Fibroblast of lung (primary cell): ENCODE measurements at regions not wholly inside any gene's neighbourhood (a gene's known extent, or its start where the extent isn't known, plus 50 kb on each side); places are given as distances from the start of the nearest gene placed in this dataset.

Source experiments
- DNase-seq, 2 donors: peaks; one replicate each; pipeline versions ENCODE4 v3.0.0 to v3.0.0-alpha.2; 2010; ENCODE audit warnings: low read depth in 2 of 2
- H2AFZ ChIP-seq: 2 replicates; pipeline ENCODE4 v1.5.1; 2012; ENCODE audit warnings: low read length, control low read depth, inconsistent platforms
- H3K27ac ChIP-seq: 2 replicates; pipeline ENCODE4 v1.5.1; 2011; ENCODE audit warnings: low read length, control low read depth; ENCODE audit not compliant: insufficient read depth
- H3K27me3 ChIP-seq: 2 replicates; pipeline ENCODE4 v1.5.1; 2011; ENCODE audit warnings: mild to moderate bottlenecking, low read length; ENCODE audit not compliant: control insufficient read depth, insufficient read depth
- H3K36me3 ChIP-seq: 2 replicates; pipeline ENCODE4 v1.5.1; 2011; ENCODE audit warnings: low read length; ENCODE audit not compliant: control insufficient read depth, insufficient read depth
- H3K4me1 ChIP-seq: 2 replicates; pipeline ENCODE4 v1.5.1; 2011; ENCODE audit warnings: low read length; ENCODE audit not compliant: control insufficient read depth, insufficient read depth; ENCODE audit errors: extremely low read depth
- H3K4me2 ChIP-seq: 2 replicates; pipeline ENCODE4 v1.5.1; 2011; ENCODE audit warnings: low read length, control low read depth; ENCODE audit not compliant: insufficient read depth; ENCODE audit errors: extremely low read depth
- H3K4me3 ChIP-seq, 4 experiments: fragments of 200-600 bp in 1 of 4; sonication (generic) in 1 of 4; replicated peaks in 1 of 4; 2 replicates each; pipeline ENCODE4 v1.5.1; 2011 to 2016; ENCODE audit warnings: low read length in 4 of 4, low read depth in 3 of 4, mild to moderate bottlenecking in 3 of 4, control low read depth in 2 of 4, inconsistent platforms in 1 of 4, mixed read lengths in 1 of 4; ENCODE audit not compliant: insufficient read depth in 1 of 4; ENCODE audit errors: control extremely low read depth in 1 of 4
- H3K79me2 ChIP-seq: 2 replicates; pipeline ENCODE4 v1.5.1; 2012; ENCODE audit warnings: mild to moderate bottlenecking, low read length, inconsistent platforms; ENCODE audit not compliant: control insufficient read depth, insufficient read depth
- H3K9ac ChIP-seq: 2 replicates; pipeline ENCODE4 v1.5.1; 2011; ENCODE audit warnings: mild to moderate bottlenecking, low read length, control low read depth; ENCODE audit not compliant: insufficient read depth
- H3K9me3 ChIP-seq: 2 replicates; pipeline ENCODE4 v1.5.1; 2012; ENCODE audit warnings: low read depth, low read length; ENCODE audit not compliant: control insufficient read depth, insufficient read depth
- H4K20me1 ChIP-seq: 2 replicates; pipeline ENCODE4 v1.5.1; 2011; ENCODE audit warnings: low read length; ENCODE audit not compliant: control insufficient read depth, insufficient read depth; ENCODE audit errors: extremely low read depth
- EZH2 ChIP-seq: IDR thresholded peaks from 2 replicates; pipeline ENCODE4 v1.5.1; 2012; ENCODE audit warnings: low read length, control low read depth, mild to moderate bottlenecking; ENCODE audit errors: missing control alignments
- TF ChIP-seq, protein P1 (sequence below), 2 donors: IDR thresholded peaks in 1 of 2; conservative IDR thresholded peaks in 1 of 2; 1 replicate in 1 of 2; 2 replicates in 1 of 2; pipeline ENCODE4 v1.5.1; 2011 to 2012; ENCODE audit warnings: low read length in 2 of 2, control low read depth in 1 of 2, inconsistent platforms in 1 of 2, low read depth in 1 of 2, mild to moderate bottlenecking in 1 of 2

DNA sequence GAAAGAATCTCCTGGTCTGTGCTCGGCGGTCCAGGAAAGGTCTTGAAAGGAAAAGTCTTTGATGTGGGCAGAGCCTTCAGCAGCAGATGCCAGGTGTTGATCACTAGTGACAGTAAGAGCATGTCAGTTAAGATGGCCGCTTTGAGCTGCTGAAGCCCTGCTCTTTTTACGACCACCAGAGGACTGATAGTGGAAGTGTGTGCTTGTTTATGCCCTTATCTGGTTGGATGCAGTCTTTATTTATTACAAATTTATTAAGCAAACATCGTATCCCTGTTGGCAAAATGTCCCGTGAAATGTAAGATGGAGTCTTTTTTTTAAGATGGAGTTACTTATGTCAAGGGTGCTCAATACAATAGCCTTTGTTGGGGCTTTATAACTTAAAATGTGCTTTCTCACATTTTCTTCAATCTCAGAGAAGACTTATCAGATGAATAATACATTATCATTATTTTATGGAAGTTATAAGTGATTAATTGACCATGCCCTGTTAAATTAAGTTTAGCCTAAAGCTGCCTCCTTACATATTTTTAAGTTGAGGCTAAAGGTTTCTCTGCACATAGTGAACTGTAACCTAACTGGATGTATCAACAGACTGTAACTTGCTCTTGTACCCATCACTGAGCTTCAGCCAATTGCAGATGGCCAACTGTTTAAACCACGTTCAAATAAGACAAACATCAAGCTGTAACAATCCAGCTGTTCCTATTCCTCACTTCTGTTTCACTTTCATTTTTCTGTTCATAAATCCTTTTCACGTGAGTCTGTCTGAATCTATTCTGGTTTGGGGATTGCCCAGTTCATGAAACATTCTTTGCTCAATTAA, 97.4 kb upstream of the PIK3CG start:
- H3K9ac ChIP-seq: no peak overlapping the region

DNA sequence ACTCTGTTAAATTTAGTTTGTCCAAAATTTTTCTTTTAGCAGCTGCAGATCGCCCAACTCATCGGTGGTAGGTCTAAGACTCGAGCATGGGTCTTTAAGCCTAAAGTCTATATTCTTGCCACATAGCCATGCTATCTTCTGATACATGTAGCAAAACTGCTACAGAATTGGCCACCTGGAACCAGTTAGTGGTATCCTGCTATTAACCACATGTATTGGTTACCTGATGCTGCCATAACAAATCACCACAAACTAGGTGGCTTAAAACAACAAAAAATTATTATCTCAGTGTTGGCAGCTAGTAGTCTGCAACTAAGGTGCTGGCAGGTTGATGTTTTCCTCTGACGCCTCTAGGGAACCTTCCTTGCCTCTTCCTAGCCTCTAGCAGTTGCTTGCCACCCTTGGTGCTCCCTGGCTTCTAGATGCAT, 96.7 kb upstream of the PIK3CG start:
- H3K4me2 ChIP-seq: peak overlapping the region; percentile 71
- peak overlapping the region; percentile 1 for H2AFZ ChIP-seq

More for the DNA sequence above, 97.4 kb upstream of the PIK3CG start:
- peak; percentile 41 to 89 for DNase-seq
- TF ChIP-seq, protein P1, sequence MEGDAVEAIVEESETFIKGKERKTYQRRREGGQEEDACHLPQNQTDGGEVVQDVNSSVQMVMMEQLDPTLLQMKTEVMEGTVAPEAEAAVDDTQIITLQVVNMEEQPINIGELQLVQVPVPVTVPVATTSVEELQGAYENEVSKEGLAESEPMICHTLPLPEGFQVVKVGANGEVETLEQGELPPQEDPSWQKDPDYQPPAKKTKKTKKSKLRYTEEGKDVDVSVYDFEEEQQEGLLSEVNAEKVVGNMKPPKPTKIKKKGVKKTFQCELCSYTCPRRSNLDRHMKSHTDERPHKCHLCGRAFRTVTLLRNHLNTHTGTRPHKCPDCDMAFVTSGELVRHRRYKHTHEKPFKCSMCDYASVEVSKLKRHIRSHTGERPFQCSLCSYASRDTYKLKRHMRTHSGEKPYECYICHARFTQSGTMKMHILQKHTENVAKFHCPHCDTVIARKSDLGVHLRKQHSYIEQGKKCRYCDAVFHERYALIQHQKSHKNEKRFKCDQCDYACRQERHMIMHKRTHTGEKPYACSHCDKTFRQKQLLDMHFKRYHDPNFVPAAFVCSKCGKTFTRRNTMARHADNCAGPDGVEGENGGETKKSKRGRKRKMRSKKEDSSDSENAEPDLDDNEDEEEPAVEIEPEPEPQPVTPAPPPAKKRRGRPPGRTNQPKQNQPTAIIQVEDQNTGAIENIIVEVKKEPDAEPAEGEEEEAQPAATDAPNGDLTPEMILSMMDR (conservative IDR thresholded peaks at IDR 0.05 in 1 of 2, IDR thresholded peaks at IDR 0.05 in 1 of 2; ENCODE audit: low read depth in 1 of 2, low read length in 2 of 2): no peak
- no peak for TF ChIP-seq EZH2
- H4K20me1 ChIP-seq: no peaks in the 10 kb centered on the region
- no peaks in the 10 kb centered on the region for H3K36me3 ChIP-seq
- H3K27me3 ChIP-seq: no peaks in the 10 kb centered on the region
- H3K27ac ChIP-seq: peak overlapping the region; percentile 83
- H3K79me2 ChIP-seq: no peaks in the 10 kb centered on the region
- peak overlapping the region; percentile 34 for H2AFZ ChIP-seq
- peaks cover 30% of the 10 kb centered on the region for H3K4me1 ChIP-seq
- peak overlapping the region; percentile 2 to 30 (median 4) for H3K4me3 ChIP-seq
- no peaks in the 10 kb centered on the region for H3K9me3 ChIP-seq
- H3K4me2 ChIP-seq: peak overlapping the region; percentile 71

DNA sequence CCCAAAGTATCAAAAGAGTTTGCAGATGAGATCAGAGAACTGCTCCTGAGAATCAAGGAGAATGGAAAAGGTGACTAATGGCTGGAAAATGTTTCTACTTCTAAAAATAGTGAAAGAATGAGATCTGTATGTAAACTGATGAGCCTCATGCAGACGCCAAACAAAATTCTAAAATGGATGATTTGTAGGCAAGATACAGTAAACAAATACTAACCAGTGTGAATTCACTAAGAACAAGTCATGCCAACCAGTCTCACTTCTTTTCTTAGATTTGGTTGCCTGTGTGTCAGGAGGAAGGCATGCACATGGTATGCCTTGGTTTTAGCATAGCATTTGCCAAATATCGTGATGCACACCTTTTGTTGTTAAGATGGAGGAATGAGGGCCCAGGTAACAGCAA, 94.9 kb upstream of the PIK3CG start:
- DNase-seq: peak; percentile 76 to 97
- no peak overlapping the region for H3K4me3 ChIP-seq
- no peaks in the 10 kb centered on the region for H4K20me1 ChIP-seq
- no peaks in the 10 kb centered on the region for H3K9me3 ChIP-seq
- peak overlapping the region; percentile 83 for H3K27ac ChIP-seq
- TF ChIP-seq, protein P1 (conservative IDR thresholded peaks at IDR 0.05 in 1 of 2, IDR thresholded peaks at IDR 0.05 in 1 of 2; ENCODE audit: low read depth in 1 of 2, low read length in 2 of 2): no peak
- TF ChIP-seq EZH2: no peak
- peak overlapping the region; percentile 28 for H3K4me2 ChIP-seq
- no peaks in the 10 kb centered on the region for H3K79me2 ChIP-seq
- H2AFZ ChIP-seq: no peak overlapping the region
- no peaks in the 10 kb centered on the region for H3K36me3 ChIP-seq
- H3K4me1 ChIP-seq: peaks cover 34% of the 10 kb centered on the region
- H3K9ac ChIP-seq: no peak overlapping the region
- no peaks in the 10 kb centered on the region for H3K27me3 ChIP-seq

More for the DNA sequence above, 96.7 kb upstream of the PIK3CG start:
- H3K27ac ChIP-seq: peak overlapping the region; percentile 83
- no peaks in the 10 kb centered on the region for H4K20me1 ChIP-seq
- H3K4me1 ChIP-seq: peaks cover 30% of the 10 kb centered on the region
- no peaks in the 10 kb centered on the region for H3K79me2 ChIP-seq
- H3K9me3 ChIP-seq: no peaks in the 10 kb centered on the region
- TF ChIP-seq, protein P1 (conservative IDR thresholded peaks at IDR 0.05 in 1 of 2, IDR thresholded peaks at IDR 0.05 in 1 of 2; ENCODE audit: low read depth in 1 of 2, low read length in 2 of 2): no peak
- TF ChIP-seq EZH2: no peak
- H3K4me3 ChIP-seq: peak overlapping the region; percentile 2 to 30 (median 4)
- H3K36me3 ChIP-seq: no peaks in the 10 kb centered on the region
- H3K9ac ChIP-seq: no peak overlapping the region
- no peaks in the 10 kb centered on the region for H3K27me3 ChIP-seq
- DNase-seq: peak in 1 of 2 donors; percentile 37
